Loucy (cell line): ENCODE measurements at regions not wholly inside any gene's neighbourhood (a gene's known extent, or its start where the extent isn't known, plus 50 kb on each side); places are given as distances from the start of the nearest gene placed in this dataset.
"Not testable (repeated sequence)": the region's sequence is repeated elsewhere in the genome, so short reads cannot be mapped to it uniquely, and the experiment has no call there.

Experiments used
- H2AFZ ChIP-seq: fragments of 200-600 bp; sonication (generic); 2 replicates; pipeline ENCODE4 v1.6.0; 2016; ENCODE audit warnings: antibody characterized with exemption, mild to moderate bottlenecking, low read length, moderate library complexity
- H3F3A ChIP-seq: fragments of 200-600 bp; 2 replicates; pipeline ENCODE4 v1.6.0; 2016; ENCODE audit warnings: antibody characterized with exemption, low read depth, mild to moderate bottlenecking
- H3K27me3 ChIP-seq: fragments of 200-600 bp; sonication (generic); 2 replicates; pipeline ENCODE4 v1.6.1; 2014; ENCODE audit warnings: low read length, mild to moderate bottlenecking; ENCODE audit not compliant: insufficient read depth, poor library complexity, severe bottlenecking
- H3K36me3 ChIP-seq: fragments of 200-600 bp; sonication (generic); 2 replicates; pipeline ENCODE4 v1.6.1; 2016; ENCODE audit warnings: low read length; ENCODE audit not compliant: insufficient read depth
- H3K4me1 ChIP-seq: fragments of 200-600 bp; sonication (generic); 2 replicates; pipeline ENCODE4 v1.5.1; 2014; ENCODE audit warnings: low read length, mild to moderate bottlenecking; ENCODE audit not compliant: insufficient read depth, poor library complexity, severe bottlenecking
- H3K4me2 ChIP-seq: fragments of 200-600 bp; sonication (generic); 2 replicates; pipeline ENCODE4 v1.6.0; 2014; ENCODE audit warnings: antibody characterized with exemption, low read length, low read depth, mild to moderate bottlenecking; ENCODE audit not compliant: poor library complexity, severe bottlenecking
- H3K4me3 ChIP-seq: fragments of 200-600 bp; sonication (generic); 2 replicates; pipeline ENCODE4 v1.5.1; 2014; ENCODE audit warnings: low read length, mild to moderate bottlenecking, mixed read lengths; ENCODE audit not compliant: poor library complexity, severe bottlenecking
- H3K79me2 ChIP-seq: fragments of 200-600 bp; sonication (generic); 2 replicates; pipeline ENCODE4 v1.6.1; 2014; ENCODE audit warnings: low read length; ENCODE audit not compliant: insufficient read depth
- H3K9ac ChIP-seq: fragments of 200-600 bp; sonication (generic); 2 replicates; pipeline ENCODE4 v1.6.0; 2014; ENCODE audit warnings: mild to moderate bottlenecking, low read depth, low read length, moderate library complexity; ENCODE audit not compliant: poor library complexity, severe bottlenecking
- H3K9me2 ChIP-seq: fragments of 200-600 bp; sonication (generic); replicated peaks from 2 replicates; pipeline ENCODE4 v1.6.1; 2016; ENCODE audit warnings: low read depth, low read length, mixed read lengths
- H3K9me3 ChIP-seq: fragments of 200-600 bp; sonication (generic); 2 replicates; pipeline ENCODE4 v1.6.1; 2014; ENCODE audit warnings: mild to moderate bottlenecking, antibody characterized with exemption, low read length, low read depth; ENCODE audit not compliant: insufficient read depth
- H4K20me1 ChIP-seq: fragments of 200-600 bp; sonication (generic); 2 replicates; pipeline ENCODE4 v1.6.0; 2014; ENCODE audit warnings: antibody characterized with exemption, low read length, mild to moderate bottlenecking; ENCODE audit not compliant: insufficient read depth, poor library complexity, severe bottlenecking
- EZH2phosphoT487 ChIP-seq: fragments of 200-600 bp; IDR thresholded peaks from 2 replicates; pipeline ENCODE4 v1.6.1; 2018; ENCODE audit warnings: antibody characterized with exemption, mild to moderate bottlenecking, moderate library complexity, borderline replicate concordance
- TF ChIP-seq, protein P1 (sequence below): fragments of 200-600 bp; sonication (generic); conservative IDR thresholded peaks from 2 replicates; pipeline ENCODE4 v1.5.1; 2014; ENCODE audit warnings: mild to moderate bottlenecking, antibody characterized with exemption, low read length

DNA sequence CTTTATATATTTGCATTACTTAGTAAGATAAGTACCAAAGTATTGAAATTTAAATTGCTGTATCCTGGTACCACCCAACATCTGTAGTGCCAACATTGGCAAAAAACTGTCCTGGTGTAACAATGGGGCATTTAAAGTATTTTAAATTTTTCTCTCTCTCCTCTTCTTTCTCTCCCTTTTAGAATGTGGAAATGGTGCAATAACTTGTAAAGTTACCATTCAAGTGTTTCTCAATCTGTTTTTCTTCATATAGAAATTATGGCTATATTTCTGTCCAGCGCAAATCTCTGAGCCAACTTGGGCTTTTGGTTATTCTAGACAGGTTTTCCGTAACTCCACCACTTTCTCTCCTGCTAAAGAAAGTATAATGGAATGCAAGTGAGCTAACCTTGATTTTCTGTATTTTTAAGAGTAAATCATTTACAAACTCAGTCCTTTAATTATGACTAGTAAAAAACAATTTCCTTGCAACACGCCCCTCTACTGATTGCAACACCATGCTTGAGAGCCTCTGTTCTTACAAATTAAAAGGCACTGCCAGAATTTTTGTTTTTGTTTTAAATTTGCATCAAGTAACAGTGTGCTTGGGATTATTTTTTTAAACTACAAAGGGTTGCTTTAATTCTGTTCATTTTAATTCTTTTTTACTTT, 324.2 kb upstream of the CITED2 start:
- H3K9ac ChIP-seq = no peak overlapping the region
- H3K9me2 ChIP-seq = no peaks in the 10 kb centered on the region
- no peaks in the 10 kb centered on the region for H3K9me3 ChIP-seq
- no peak for TF ChIP-seq EZH2phosphoT487
- TF ChIP-seq, protein P1, sequence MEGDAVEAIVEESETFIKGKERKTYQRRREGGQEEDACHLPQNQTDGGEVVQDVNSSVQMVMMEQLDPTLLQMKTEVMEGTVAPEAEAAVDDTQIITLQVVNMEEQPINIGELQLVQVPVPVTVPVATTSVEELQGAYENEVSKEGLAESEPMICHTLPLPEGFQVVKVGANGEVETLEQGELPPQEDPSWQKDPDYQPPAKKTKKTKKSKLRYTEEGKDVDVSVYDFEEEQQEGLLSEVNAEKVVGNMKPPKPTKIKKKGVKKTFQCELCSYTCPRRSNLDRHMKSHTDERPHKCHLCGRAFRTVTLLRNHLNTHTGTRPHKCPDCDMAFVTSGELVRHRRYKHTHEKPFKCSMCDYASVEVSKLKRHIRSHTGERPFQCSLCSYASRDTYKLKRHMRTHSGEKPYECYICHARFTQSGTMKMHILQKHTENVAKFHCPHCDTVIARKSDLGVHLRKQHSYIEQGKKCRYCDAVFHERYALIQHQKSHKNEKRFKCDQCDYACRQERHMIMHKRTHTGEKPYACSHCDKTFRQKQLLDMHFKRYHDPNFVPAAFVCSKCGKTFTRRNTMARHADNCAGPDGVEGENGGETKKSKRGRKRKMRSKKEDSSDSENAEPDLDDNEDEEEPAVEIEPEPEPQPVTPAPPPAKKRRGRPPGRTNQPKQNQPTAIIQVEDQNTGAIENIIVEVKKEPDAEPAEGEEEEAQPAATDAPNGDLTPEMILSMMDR = no peak
- no peaks in the 10 kb centered on the region for H3K36me3 ChIP-seq
- no peak overlapping the region for H2AFZ ChIP-seq
- no peaks in the 10 kb centered on the region for H3K27me3 ChIP-seq
- H3F3A ChIP-seq = no peaks in the 10 kb centered on the region
- H4K20me1 ChIP-seq = no peaks in the 10 kb centered on the region
- peaks cover 5% of the 10 kb centered on the region for H3K4me1 ChIP-seq
- H3K4me2 ChIP-seq = no peak overlapping the region
- H3K4me3 ChIP-seq = no peak overlapping the region
- no peaks in the 10 kb centered on the region for H3K79me2 ChIP-seq

DNA sequence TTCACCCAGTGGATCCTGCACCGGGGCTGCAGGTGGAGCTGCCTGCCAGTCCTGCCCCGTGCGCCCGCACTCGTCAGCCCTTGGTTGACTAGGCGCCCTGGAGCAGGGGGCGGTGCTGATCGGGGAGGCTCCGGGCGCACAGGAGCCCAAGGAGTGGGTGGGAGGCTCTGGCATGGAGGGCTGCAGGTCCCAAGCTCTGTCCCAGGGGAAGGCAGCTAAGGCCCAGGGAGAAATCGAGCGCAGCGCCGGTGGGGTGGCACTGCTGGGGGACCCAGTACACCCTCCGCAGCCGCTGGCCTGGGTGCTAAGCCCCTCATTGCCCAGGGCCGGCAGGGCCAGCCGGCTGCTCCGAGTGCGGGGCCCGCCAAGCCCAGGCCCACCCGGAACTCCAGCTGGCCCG, 323.4 kb upstream of the CITED2 start:
- not testable (repeated sequence) for H3K4me1 ChIP-seq, H3K36me3 ChIP-seq, H2AFZ ChIP-seq, H3K4me2 ChIP-seq, H3K79me2 ChIP-seq, H3F3A ChIP-seq, H3K9me2 ChIP-seq, H3K27me3 ChIP-seq, H3K9me3 ChIP-seq, H3K4me3 ChIP-seq, H4K20me1 ChIP-seq, H3K9ac ChIP-seq

DNA sequence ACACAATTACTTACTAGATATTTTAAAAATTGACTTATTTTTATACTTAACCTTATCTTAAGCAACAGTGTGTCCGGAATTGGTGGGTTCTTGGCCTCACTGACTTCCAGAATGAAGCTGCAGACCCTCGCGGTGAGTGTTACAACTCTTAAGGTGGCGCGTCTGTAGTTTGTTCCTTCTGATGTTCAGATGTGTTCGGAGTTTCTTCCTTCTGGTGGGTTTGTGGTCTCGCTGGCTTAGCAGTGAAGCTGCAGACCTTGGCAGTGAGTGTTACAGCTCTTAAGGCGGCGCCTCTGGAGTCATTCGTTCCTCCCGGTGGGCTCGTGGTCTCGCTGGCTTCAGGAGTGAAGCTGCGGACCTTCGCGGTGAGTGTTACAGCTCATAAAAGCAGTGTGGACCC, 322.5 kb upstream of the CITED2 start:
- H3F3A ChIP-seq, H3K36me3 ChIP-seq, H3K9me3 ChIP-seq, H3K9ac ChIP-seq, H3K79me2 ChIP-seq, H3K27me3 ChIP-seq, H3K9me2 ChIP-seq, H4K20me1 ChIP-seq, H3K4me3 ChIP-seq, H3K4me1 ChIP-seq, H2AFZ ChIP-seq: not testable (repeated sequence)
- H3K4me2 ChIP-seq = peak overlapping the region; percentile 3

DNA sequence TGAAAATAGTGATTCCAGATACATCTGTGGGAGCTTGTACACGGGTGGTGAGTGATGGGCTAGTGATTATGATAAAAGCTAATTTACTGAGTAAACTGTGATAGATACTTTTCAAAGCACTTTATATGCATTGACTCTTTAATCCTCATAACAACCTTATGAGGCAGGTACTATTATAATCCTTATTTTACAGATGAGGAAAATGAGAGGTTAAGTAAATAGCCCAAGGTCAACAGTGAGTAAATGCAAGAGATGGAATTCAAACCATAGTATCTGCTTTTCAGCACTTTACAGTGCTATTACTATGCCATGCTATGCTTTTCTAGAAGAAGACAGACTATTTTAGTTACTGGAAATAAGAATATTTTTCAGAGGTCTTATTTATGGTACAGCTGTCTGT, 320.9 kb upstream of the CITED2 start:
- Histone ChIP-seq H3K4me1 (peaks cover 5% of the 10 kb centered on the region), H2AFZ (no peak overlapping the region), H3K4me2 (peak overlapping the region; percentile 6), H3K4me3 (no peak overlapping the region), H3K79me2 (no peaks in the 10 kb centered on the region), H3F3A (no peaks in the 10 kb centered on the region), H4K20me1 (no peaks in the 10 kb centered on the region), H3K9me2 (no peaks in the 10 kb centered on the region), H3K36me3 (no peaks in the 10 kb centered on the region), H3K9me3 (no peaks in the 10 kb centered on the region), H3K27me3 (no peaks in the 10 kb centered on the region), H3K9ac (no peak overlapping the region)
- TF ChIP-seq, protein P1 = no peak
- TF ChIP-seq EZH2phosphoT487 = no peak
